NCI-H460 (cell line): ENCODE measurements at regions not wholly inside any gene's neighbourhood (a gene's known extent, or its start where the extent isn't known, plus 50 kb on each side); places are given as distances from the start of the nearest gene placed in this dataset.

Source experiments
- DNase-seq: peaks from one replicate; pipeline ENCODE4 v3.0.0-alpha.2; 2016; ENCODE audit warnings: low read depth; ENCODE audit errors: extremely low read depth

- no peak for DNase-seq
Measured at GRCh38 chr6:2563635-2564034, 187.1 kb downstream of the MYLK4 start.

- DNase-seq, result no peak
Measured at GRCh38 chr6:2562721-2563451, 187.8 kb downstream of the MYLK4 start.

GRCh38 chr6:2560917-2561698 lies 189.6 kb downstream of the MYLK4 start:
- DNase-seq, result no peak

- DNase-seq, result no peak
Measured at GRCh38 chr6:2560140-2560818, 190.4 kb downstream of the MYLK4 start.

GRCh38 chr6:2558861-2559801 lies 191.6 kb downstream of the MYLK4 start:
- DNase-seq, result no peak

GRCh38 chr6:2558098-2558680 lies 192.5 kb downstream of the MYLK4 start:
- no peak for DNase-seq

- DNase-seq, result no peak
Measured at GRCh38 chr6:2557181-2557720, 193.5 kb downstream of the MYLK4 start.

- DNase-seq, result no peak
Measured at GRCh38 chr6:2556761-2557160, 194.0 kb downstream of the MYLK4 start.

- no peak for DNase-seq
Measured at GRCh38 chr6:2554651-2555260, 196.0 kb downstream of the MYLK4 start.

GRCh38 chr6:2552526-2553154 lies 198.1 kb downstream of the MYLK4 start:
- no peak for DNase-seq

- no peak for DNase-seq
Measured at GRCh38 chr6:2551705-2552104, 199.0 kb downstream of the MYLK4 start.

- DNase-seq, result no peak
Measured at GRCh38 chr6:2550247-2550646, 200.5 kb downstream of the MYLK4 start.

GRCh38 chr6:2549834-2550233 lies 200.9 kb downstream of the MYLK4 start:
- DNase-seq, result no peak

- no peak for DNase-seq
Measured at GRCh38 chr6:2547355-2547754, 203.4 kb downstream of the MYLK4 start.

GRCh38 chr6:2546901-2547300 lies 203.8 kb downstream of the MYLK4 start:
- no peak for DNase-seq

- DNase-seq, result no peak
Measured at GRCh38 chr6:2545383-2546038, 205.2 kb downstream of the MYLK4 start.

GRCh38 chr6:2543321-2543720 lies 207.4 kb downstream of the MYLK4 start:
- no peak for DNase-seq

- DNase-seq, result no peak
Measured at GRCh38 chr6:2542858-2543218, 207.9 kb downstream of the MYLK4 start.
